ENCODE measurements at regions not wholly inside any gene's neighbourhood (a gene's known extent, or its start where the extent isn't known, plus 50 kb on each side); places are given as distances from the start of the nearest gene placed in this dataset.

GRCh38 chr2:238638982-238639628 is 208.8 kb upstream of the TWIST2 start:
- TF ChIP-seq CTCF (IDR thresholded peaks at IDR 0.05), result no peak
- TF ChIP-seq POLR2A (IDR thresholded peaks at IDR 0.05), result no peak
